ENCODE measurements at regions not wholly inside any gene's neighbourhood (a gene's known extent, or its start where the extent isn't known, plus 50 kb on each side); places are given as distances from the start of the nearest gene placed in this dataset.
"Not testable (repeated sequence)": the region's sequence is repeated elsewhere in the genome, so short reads cannot be mapped to it uniquely, and the experiment has no call there.

DNA sequence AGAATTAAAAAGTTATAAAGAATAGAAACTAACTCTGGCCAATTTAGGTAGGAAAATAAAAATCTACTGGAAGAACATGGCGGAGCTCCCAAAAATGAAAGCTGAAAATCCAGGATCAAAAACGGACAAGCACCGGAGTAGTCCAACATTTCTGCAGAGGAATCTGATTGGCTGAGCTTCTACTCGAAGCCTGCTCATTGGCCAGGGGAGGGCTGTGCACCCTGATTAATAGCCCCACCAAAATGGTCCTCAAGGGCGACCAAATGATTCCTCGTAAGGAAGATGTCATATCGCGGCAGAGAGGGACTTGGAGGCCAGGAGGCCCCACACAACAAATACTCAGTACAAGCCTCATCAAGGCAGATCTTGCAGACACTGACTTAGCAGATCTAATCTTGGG is 900.7 kb downstream of the UQCRFS1 start:
- TF ChIP-seq ZNF274 (IDR thresholded peaks at IDR 0.05; ENCODE audit: low read depth, low read length), result no peak
- no peak overlapping the region for H3K4me3 ChIP-seq (ENCODE audit: low read length)

DNA sequence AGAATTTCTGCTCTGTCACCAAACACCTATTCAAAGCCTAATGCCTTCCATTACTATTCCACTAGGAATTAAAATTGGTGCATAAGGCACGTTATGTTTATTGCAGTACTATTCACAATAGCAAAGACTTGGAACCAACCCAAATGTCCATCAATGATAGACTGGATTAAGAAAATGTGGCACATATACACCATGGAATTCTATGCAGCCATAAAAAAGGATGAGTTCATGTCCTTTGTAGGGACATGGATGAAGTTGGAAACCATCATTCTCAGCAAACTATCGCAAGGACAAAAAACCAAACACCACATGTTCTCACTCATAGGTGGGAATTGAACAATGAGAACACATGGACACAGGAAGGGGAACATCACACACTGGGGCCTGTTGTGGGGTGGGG is 902.1 kb downstream of the UQCRFS1 start:
- not testable (repeated sequence) for H3K4me3 ChIP-seq (ENCODE audit: low read length)

- H3K4me3 ChIP-seq (ENCODE audit: low read length), result no peak overlapping the region
- TF ChIP-seq ZNF274 (IDR thresholded peaks at IDR 0.05; ENCODE audit: low read depth, low read length), result no peak
Observed at GRCh38 chr19:28309070-28309469, 903.9 kb downstream of the UQCRFS1 start.

GRCh38 chr19:28307963-28308362 is 905.0 kb downstream of the UQCRFS1 start:
- H3K4me3 ChIP-seq (ENCODE audit: low read length), result no peak overlapping the region
- TF ChIP-seq ZNF274 (IDR thresholded peaks at IDR 0.05; ENCODE audit: low read depth, low read length), result no peak

- no peak overlapping the region for H3K4me3 ChIP-seq (ENCODE audit: low read length)
- TF ChIP-seq ZNF274 (IDR thresholded peaks at IDR 0.05; ENCODE audit: low read depth, low read length), result no peak
Observed at GRCh38 chr19:28307487-28307886, 905.5 kb downstream of the UQCRFS1 start.

DNA sequence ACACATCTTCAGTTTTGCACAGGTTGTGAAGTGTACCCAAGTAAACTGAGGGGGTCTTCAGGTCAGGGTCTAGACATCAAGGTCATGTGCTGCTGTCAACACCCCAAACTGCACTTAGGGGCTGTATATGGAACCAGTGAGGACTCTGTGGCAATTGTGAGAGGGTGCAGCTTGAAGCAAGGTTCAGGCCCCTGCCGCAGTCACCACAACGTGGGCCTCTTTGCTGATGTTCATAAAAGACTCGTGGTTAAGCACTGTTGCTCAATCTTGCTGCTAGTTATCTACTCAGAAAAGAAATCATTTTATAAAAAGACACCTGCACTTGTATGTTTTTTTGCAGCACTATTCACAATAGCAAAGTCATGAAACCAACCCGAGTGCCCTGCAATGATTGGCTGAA is 907.4 kb downstream of the UQCRFS1 start:
- no peak for TF ChIP-seq ZNF274 (IDR thresholded peaks at IDR 0.05; ENCODE audit: low read depth, low read length)
- no peak overlapping the region for H3K4me3 ChIP-seq (ENCODE audit: low read length)

GRCh38 chr19:28303502-28303901 is 909.4 kb downstream of the UQCRFS1 start:
- no peak for TF ChIP-seq ZNF274 (IDR thresholded peaks at IDR 0.05; ENCODE audit: low read depth, low read length)

GRCh38 chr19:28301961-28302360 is 911.0 kb downstream of the UQCRFS1 start:
- H3K4me3 ChIP-seq (ENCODE audit: low read length), result no peak overlapping the region
- TF ChIP-seq ZNF274 (IDR thresholded peaks at IDR 0.05; ENCODE audit: low read depth, low read length), result no peak

More at GRCh38 chr19:28303502-28303901, 909.4 kb downstream of the UQCRFS1 start:
- no peak overlapping the region for H3K4me3 ChIP-seq (ENCODE audit: low read length)

DNA sequence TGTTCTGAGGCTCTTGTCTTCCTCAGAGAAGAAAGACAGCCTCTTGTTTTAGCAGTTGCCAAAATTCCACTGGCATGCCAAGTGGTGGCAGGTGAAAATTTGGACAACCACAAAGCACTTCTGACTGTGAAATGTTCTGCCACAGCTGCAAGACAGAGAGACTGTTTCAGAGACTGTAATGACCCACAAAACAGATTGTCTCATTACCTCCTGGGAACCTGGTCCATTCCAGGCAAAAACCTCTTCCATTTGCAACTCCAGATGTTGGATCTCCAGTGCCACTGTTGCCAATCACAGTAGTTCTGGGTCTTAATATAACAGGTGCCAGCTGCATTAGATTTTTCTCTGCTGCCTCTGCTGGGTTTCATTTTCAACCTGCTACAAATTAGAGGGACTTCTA is 911.5 kb downstream of the UQCRFS1 start:
- no peak overlapping the region for H3K4me3 ChIP-seq (ENCODE audit: low read length)
- no peak for TF ChIP-seq ZNF274 (IDR thresholded peaks at IDR 0.05; ENCODE audit: low read depth, low read length)

DNA sequence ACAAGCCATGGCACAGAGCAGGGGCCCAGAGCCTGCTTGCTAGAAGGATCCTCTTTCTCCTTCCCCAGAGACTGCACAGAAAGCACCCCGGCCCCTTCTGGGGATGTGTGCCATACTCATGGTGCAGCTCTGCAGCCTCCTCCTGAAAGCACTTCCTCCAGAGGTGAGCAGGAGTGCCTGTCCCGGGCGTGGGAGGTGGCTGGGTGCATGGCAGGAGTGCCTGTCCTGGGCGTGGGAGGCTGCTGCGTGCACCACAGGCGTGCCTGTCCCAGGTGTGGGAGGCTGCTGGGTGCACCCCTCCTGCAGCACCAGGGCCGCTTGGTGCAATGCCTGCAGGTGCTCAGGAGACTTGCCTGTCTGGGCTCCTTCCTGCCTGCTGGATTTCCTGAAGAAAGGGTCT is 913.3 kb downstream of the UQCRFS1 start:
- TF ChIP-seq ZNF274 (IDR thresholded peaks at IDR 0.05; ENCODE audit: low read depth, low read length), result no peak
- no peak overlapping the region for H3K4me3 ChIP-seq (ENCODE audit: low read length)

GRCh38 chr19:28297586-28298157 is 915.3 kb downstream of the UQCRFS1 start:
- TF ChIP-seq ZNF274 (IDR thresholded peaks at IDR 0.05; ENCODE audit: low read depth, low read length), result no peak
- H3K4me3 ChIP-seq (ENCODE audit: low read length), result no peak overlapping the region

- no peak for TF ChIP-seq ZNF274 (IDR thresholded peaks at IDR 0.05; ENCODE audit: low read depth, low read length)
- no peak overlapping the region for H3K4me3 ChIP-seq (ENCODE audit: low read length)
Observed at GRCh38 chr19:28297036-28297435, 915.9 kb downstream of the UQCRFS1 start.

GRCh38 chr19:28296506-28296905 is 916.4 kb downstream of the UQCRFS1 start:
- H3K4me3 ChIP-seq (ENCODE audit: low read length), result no peak overlapping the region
- TF ChIP-seq ZNF274 (IDR thresholded peaks at IDR 0.05; ENCODE audit: low read depth, low read length), result no peak

DNA sequence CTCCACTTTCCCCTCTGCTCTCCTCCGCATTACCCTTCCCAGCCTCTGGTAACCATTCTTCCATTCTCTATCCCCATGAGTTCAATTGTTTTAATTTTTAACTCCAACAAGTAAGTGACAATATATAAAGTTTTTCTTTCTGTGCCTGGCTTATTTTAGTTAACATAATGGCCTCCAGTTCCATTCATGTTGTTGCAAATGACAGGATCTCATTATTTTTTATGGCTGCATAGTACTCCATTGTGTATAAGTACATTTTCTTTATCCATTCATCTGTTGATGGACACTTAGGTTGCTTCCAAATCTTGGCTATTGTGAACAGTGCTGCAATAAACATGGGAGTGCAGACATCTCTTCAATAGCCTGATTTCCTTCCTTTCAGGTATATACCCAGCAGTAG is 918.0 kb downstream of the UQCRFS1 start:
- H3K4me3 ChIP-seq (ENCODE audit: low read length), result not testable (repeated sequence)

DNA sequence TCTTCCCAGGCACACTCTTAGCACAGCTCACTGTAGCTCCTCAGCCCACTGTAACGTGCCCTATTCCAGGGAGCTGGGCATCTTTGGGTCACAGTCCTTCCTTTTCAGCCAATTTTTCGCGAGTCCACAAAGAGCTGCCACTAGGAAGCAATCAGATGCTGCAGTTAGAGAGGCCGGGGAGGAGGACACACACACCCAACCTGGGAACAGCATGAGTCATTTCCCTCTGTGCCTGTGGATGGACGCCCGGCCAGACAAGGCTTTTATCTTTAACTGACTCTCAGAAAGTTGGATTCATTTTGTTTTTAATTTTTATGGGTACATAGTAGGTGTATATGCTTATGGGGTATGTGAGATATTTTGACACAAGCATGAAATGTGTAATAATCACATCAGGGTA is 918.6 kb downstream of the UQCRFS1 start:
- TF ChIP-seq ZNF274 (IDR thresholded peaks at IDR 0.05; ENCODE audit: low read depth, low read length), result no peak
- H3K4me3 ChIP-seq (ENCODE audit: low read length), result no peak overlapping the region

DNA sequence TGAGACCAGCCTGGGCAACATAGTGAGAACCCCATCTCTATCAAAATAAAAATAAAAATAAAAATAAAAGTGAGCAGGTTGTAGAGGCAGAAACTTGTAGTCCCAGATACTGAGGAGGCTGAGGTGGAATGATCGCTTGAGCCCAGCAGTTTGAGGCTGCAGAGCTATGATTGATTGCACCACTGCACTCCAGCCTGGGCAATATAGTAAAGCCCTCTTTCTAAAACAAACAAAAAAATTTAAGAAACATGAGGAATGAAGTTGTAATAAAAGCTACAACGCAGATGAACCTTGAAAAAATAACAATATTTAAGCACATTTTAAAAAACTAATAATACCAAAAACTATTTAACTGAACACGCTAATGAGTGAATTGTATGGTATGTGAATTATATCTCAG is 919.3 kb downstream of the UQCRFS1 start:
- H3K4me3 ChIP-seq (ENCODE audit: low read length), result no peak overlapping the region
- TF ChIP-seq ZNF274 (IDR thresholded peaks at IDR 0.05; ENCODE audit: low read depth, low read length), result no peak

All from GM08714 (cell line).